SU-DHL-6 (cell line): ENCODE measurements at regions not wholly inside any gene's neighbourhood (a gene's known extent, or its start where the extent isn't known, plus 50 kb on each side); places are given as distances from the start of the nearest gene placed in this dataset.

ENCODE experiments used
- CTCF ChIP-seq: fragments of 200-600 bp; sonication (generic); IDR thresholded peaks from one replicate; pipeline ENCODE4 v1.5.1; 2017; ENCODE audit warnings: antibody characterized with exemption, mild to moderate bottlenecking, low read length, moderate library complexity; ENCODE audit not compliant: insufficient read depth, poor library complexity, severe bottlenecking
- EZH2phosphoT487 ChIP-seq: fragments of 200-600 bp; sonication (generic), shearing (Covaris generic); conservative IDR thresholded peaks from 2 replicates; pipeline ENCODE4 v1.6.1; 2018; ENCODE audit warnings: mild to moderate bottlenecking, antibody characterized with exemption, low read length, moderate library complexity, mixed read lengths

GRCh38 chr13:105785436-105785835 lies 750.0 kb downstream of the EFNB2 start:
- TF ChIP-seq CTCF (no peak), EZH2phosphoT487 (no peak)
